Ishikawa (cell line): ENCODE measurements at regions not wholly inside any gene's neighbourhood (a gene's known extent, or its start where the extent isn't known, plus 50 kb on each side); places are given as distances from the start of the nearest gene placed in this dataset.

ENCODE experiments used
- CEBPB ChIP-seq: IDR thresholded peaks from 2 replicates; pipeline ENCODE4 v1.6.1; 2012
- CREB1 ChIP-seq: IDR thresholded peaks from 2 replicates; pipeline ENCODE4 v1.6.1; 2012; ENCODE audit warnings: low read depth
- EGR1 ChIP-seq: IDR thresholded peaks from 2 replicates; pipeline ENCODE4 v1.6.1; 2012
- EP300 ChIP-seq: IDR thresholded peaks from 2 replicates; pipeline ENCODE4 v1.6.1; 2012; ENCODE audit warnings: borderline replicate concordance
- FOXM1 ChIP-seq: IDR thresholded peaks from 2 replicates; pipeline ENCODE4 v1.6.1; 2012; ENCODE audit warnings: low read depth, borderline replicate concordance
- MAX ChIP-seq: IDR thresholded peaks from 2 replicates; pipeline ENCODE4 v1.6.1; 2012
- NFIC ChIP-seq: IDR thresholded peaks from 2 replicates; pipeline ENCODE4 v1.6.1; 2012
- RAD21 ChIP-seq: IDR thresholded peaks from 2 replicates; pipeline ENCODE4 v1.6.1; 2012; ENCODE audit warnings: low read depth
- REST ChIP-seq: IDR thresholded peaks from 2 replicates; pipeline ENCODE4 v1.6.1; 2012; ENCODE audit warnings: low read depth, mild to moderate bottlenecking
- TAF1 ChIP-seq: IDR thresholded peaks from 2 replicates; pipeline ENCODE4 v1.6.1; 2012; ENCODE audit warnings: low read depth, mild to moderate bottlenecking
- TCF12 ChIP-seq: IDR thresholded peaks from 2 replicates; pipeline ENCODE4 v1.6.1; 2012; ENCODE audit warnings: low read depth
- TEAD4 ChIP-seq: IDR thresholded peaks from 2 replicates; pipeline ENCODE4 v1.6.1; 2012
- YY1 ChIP-seq: IDR thresholded peaks from 2 replicates; pipeline ENCODE4 v1.6.1; 2012; ENCODE audit warnings: low read depth
- ZBTB7A ChIP-seq: IDR thresholded peaks from 2 replicates; pipeline ENCODE4 v1.6.1; 2012; ENCODE audit warnings: low read depth
- TF ChIP-seq, protein P1 (sequence below): IDR thresholded peaks from 2 replicates; pipeline ENCODE4 v1.6.1; 2012

GRCh38 chr18:64710105-64710861 lies 561.4 kb upstream of the LINC00305 start:
- TF ChIP-seq TAF1 (no peak), CEBPB (no peak), TEAD4 (no peak), EP300 (no peak), REST (no peak), TCF12 (no peak), RAD21 (no peak), MAX (no peak)

DNA sequence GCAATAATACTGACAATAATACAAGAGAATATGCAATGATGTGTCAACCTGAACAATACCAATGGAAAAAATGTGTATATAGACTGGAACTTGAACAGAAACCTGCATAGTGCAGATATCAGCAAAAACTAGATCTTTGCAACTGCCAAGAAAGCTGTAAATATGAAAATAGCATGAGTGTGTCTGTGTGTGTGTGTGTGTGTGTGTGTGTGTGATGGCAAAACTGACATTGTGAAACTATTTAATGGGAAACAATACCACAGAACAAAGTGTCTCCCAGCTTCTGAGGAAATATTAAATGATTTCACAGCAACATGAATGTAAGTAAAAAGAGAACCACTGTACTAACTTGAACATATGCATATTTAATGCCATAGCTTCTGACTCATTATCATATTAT lies 558.2 kb upstream of the LINC00305 start:
- TF ChIP-seq CREB1 (no peak), TAF1 (no peak), YY1 (no peak), REST (no peak), EGR1 (no peak), RAD21 (no peak), TCF12 (no peak), TEAD4 (no peak), EP300 (no peak), ZBTB7A (no peak), MAX (no peak), FOXM1 (no peak), NFIC (no peak), CEBPB (no peak)
- TF ChIP-seq, protein P1, sequence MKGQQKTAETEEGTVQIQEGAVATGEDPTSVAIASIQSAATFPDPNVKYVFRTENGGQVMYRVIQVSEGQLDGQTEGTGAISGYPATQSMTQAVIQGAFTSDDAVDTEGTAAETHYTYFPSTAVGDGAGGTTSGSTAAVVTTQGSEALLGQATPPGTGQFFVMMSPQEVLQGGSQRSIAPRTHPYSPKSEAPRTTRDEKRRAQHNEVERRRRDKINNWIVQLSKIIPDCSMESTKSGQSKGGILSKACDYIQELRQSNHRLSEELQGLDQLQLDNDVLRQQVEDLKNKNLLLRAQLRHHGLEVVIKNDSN, result no peak

DNA sequence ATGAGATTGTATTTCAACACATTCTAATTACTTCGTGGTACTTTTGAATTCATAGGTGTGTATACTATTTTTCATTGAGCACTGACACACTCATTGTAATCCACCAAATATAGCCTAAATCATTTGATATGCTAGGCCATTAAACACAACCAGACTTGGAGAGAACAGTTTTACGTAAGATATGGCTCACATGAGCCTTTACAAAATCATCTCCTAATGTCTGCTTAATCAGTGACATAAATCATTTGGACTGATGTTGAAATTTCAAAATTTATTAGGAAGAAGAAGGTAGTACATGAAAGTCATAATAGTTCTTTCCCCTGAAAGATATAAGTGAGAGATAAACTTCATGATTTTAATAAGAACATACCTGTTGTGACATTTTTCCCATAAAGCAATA lies 550.2 kb upstream of the LINC00305 start:
- no peak for TF ChIP-seq ZBTB7A
- TF ChIP-seq TAF1, result no peak
- no peak for TF ChIP-seq CREB1
- TF ChIP-seq TCF12, result no peak
- TF ChIP-seq REST, result no peak
- TF ChIP-seq TEAD4, result no peak
- TF ChIP-seq NFIC, result no peak
- no peak for TF ChIP-seq MAX
- no peak for TF ChIP-seq YY1
- TF ChIP-seq EP300, result no peak
- TF ChIP-seq EGR1, result no peak

DNA sequence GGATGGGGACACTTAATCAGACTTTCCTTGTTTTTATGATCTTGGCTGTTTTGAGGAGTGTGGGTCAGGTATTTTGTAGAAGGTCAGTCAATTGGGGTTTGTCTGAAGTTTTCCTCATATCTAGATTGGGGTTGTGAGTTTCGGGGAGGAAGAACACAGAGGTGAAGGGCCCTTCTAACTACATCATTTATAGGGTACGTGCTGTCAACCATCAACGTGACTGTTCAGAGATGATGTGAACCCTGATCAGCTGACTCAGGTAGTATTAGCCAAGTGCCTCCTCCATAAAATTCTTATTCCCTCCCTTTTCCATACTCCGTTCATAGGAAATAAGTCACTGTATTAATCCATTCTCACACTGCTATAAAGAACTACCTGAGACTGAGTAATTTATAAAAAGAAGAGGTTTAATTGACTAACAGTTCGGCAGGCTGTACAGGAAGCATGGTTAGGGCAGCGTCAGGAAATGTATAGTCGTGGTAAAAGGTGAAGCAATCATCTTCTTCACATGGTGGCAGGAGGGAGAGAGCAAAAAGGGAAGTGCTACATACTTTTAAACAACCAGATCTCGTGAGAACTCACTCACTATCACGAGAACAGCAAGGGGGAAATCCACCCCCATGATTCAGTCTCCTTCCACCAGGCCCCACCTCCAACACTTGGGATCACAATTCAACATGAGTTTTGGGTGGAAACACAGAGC lies 547.1 kb upstream of the LINC00305 start:
- TF ChIP-seq CREB1, result no peak
- TF ChIP-seq YY1, result no peak
- TF ChIP-seq CEBPB, result no peak
- no peak for TF ChIP-seq NFIC
- no peak for TF ChIP-seq EP300
- TF ChIP-seq TEAD4, result no peak
- TF ChIP-seq ZBTB7A, result no peak
- TF ChIP-seq TAF1, result no peak
- no peak for TF ChIP-seq MAX
- TF ChIP-seq TCF12, result no peak
- TF ChIP-seq EGR1, result no peak
- no peak for TF ChIP-seq RAD21
- TF ChIP-seq, protein P1, result no peak
- TF ChIP-seq FOXM1, result no peak
- TF ChIP-seq REST, result no peak
